ENCODE measurements at regions not wholly inside any gene's neighbourhood (a gene's known extent, or its start where the extent isn't known, plus 50 kb on each side); places are given as distances from the start of the nearest gene placed in this dataset.

DNA sequence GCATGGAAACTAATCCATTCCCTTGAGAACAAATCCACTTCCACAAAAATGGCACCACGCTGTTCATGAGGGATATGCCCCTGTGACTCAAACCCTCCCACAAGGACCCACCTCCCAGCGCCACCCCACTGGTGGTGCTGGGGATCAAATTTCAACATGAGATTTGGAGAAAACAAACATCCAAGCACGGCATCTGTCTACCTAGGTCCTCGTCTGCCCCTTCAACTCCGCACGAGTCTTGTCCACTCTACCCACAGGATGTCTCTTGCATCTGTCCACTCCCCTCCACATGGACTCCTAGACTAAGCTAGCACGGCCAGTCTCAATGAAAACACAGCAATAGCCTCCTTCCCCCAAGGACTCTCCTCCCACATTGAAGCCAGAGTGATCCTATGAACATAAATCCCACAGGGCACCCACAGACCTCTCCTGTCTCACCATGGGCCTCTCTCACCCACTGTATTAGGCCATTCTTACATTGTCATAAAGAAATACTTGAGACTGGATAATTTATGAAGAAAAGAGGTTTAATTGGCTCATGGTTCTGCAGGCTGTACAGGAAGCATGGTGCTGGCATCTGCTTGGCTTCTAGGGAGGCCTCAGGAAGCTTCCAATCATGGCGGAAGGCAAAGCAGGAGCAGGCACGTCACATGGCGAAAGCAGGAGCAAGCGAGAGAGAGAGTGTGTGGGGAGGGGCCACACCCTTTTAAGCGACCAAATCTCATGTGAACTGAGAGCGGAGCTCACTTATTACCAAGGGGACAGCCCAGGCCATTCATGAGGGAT lies 101.4 kb downstream of the TOMM20 start:
- no peak for DNase-seq (ENCODE audit: low read depth in 2 of 2)

DNA sequence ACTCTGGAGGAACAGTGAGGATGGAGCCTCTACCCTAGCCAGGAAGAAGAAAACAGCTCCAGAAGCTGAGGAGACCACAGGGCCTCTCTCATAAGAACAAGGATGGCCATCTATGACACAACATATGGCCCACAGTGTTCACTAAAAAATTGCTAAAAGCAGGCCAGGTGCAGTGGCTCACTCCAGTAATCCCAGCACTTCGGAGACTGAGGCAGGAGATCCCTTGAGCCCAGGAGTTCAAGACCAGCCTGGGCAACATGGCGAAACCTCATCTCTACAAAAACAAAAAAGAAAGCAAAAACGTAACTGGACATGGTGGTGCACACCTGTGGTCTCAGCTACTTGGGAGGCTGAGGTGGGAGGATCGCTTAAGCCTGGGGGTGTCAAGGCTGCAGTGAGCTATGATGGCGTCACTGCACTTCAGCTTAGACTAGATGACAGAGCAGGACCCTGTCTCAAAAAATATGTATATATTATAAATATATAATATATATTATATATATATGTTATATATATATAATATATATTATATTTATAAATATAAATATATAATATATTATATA lies 103.1 kb downstream of the TOMM20 start:
- no peak for DNase-seq (ENCODE audit: low read depth in 2 of 2)

DNA sequence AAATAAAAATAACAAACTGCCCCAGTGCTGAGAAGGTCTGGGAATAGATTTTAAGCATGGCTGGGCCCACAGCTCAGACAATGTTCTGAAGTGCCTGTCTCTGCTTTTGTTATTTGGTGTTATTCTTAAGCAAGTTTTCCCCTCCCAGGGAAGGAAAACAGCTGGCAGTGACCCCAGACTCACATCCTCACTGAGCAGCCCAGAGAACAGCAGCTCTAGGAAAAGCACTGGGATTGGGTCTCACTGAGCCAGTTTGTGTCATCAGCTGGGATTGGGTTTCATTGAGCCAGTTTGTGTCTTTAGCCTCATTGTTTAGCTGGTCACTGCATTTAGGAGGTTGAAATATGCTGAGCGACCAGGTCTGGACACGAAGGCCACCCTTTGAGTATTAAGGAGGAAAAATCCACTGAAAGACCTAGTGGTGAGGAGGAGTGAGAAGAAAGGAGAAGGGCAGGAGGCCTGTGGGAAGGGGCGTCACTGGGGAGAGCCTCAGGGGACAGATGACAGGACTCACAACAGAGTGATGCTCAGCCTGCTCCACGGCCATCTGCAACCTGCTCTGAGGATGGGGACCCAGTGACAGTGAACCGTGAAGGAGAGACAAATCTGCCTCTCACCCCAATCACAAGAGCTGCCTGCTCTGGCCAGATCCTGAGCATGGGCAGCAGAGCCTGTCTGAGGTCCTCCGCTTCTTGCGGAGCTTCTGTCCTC lies 103.8 kb downstream of the TOMM20 start:
- DNase-seq (ENCODE audit: low read depth in 2 of 2): no peak

DNA sequence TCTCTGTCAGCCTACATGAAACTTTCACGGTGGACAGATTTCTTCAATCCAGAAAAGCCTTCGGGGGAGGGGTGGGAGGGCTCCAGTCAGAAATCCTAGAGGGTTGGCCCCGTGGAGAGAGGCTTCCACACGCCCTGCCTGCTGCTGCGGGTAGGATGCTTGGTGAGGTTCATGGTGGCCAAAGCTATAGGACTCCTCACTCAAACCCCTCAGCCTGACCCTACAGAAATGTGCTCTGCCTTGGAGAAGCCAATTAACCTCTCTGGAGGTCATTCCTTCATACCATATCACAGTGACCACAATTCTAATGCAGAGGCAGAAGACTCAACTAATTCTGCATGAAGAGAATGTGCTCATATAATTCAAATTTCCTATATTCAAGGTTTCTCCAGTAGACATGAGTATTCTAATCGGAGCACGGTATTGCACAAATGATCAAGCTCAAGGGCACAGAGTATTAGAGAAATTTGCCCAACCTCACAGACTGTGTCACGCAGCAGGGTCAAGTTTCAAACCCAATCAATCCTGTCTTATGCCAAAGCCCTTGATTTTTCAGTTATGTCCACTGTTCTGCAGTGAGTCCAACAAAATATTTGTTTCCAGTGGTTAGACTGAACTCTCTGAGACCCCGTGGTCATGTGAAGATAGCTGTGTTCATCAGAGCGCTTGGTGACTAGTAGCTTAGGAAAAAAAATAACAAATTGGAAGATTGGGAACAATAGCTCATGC lies 104.8 kb downstream of the TOMM20 start:
- DNase-seq (ENCODE audit: low read depth in 2 of 2): no peak

DNA sequence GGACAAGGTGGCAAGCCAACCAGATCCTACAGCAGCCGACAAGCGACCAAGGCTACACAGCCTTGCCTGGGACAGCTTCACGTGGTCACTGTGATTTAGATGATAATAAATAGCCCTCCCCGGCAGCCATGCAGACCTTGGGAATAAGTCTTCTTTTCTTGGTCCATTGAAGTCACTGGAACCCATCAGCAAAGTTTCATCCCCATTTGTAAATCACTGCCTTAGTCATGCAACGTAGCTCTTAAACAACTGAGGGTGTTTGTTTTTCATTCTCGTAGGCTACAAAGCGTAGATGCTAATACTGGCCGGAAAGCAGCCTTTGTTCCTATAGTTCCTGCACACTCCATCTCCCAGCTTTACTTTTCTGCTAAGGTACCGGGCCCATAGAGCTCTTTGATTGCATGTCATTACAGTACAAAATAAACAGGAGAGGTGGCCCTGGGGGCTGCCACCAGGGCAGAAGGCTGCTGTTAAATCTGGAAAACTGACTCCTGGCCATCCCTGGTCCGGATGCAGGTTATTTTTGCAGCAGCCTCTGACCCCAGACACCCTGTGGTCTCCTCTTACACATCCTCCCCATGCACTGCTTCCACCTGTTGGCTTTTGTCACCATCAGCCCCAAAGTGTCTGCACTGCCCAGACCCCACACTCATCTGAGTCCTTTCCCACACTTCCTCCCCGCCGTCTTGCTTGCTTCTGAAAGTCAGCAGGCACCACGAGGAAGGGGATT lies 105.5 kb downstream of the TOMM20 start:
- no peak for DNase-seq (ENCODE audit: low read depth in 2 of 2)

DNA sequence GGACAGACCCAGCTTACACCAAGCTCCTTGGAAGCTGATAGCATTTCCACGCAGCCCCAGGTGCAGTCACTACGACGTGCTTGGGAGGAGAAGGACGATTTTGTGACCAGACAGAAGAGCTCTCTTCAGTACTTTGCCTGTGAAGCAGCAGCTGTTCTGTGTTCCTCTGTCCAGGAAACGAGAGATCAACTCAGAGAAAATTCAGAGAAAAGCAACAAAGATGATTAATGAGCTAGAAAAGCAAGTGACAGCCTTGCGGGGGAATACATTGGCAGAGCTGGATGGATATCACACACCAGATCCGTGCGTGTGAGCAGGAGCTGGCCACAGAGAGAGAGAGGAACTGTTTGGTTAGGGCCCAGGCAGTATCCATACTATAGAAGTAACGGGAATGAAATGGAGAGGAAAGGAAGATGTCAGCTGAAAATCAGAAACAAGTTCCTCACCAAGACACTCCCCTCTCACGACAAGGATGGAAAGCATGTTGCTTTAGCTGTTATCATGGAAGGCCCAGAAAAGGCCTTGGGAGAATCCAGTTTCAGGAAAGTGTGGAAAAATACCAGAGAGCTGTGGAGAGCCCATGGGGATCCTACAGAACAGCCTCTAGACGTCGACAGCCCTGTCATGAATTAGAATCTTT lies 106.2 kb downstream of the TOMM20 start:
- no peak for DNase-seq (ENCODE audit: low read depth in 2 of 2)

DNA sequence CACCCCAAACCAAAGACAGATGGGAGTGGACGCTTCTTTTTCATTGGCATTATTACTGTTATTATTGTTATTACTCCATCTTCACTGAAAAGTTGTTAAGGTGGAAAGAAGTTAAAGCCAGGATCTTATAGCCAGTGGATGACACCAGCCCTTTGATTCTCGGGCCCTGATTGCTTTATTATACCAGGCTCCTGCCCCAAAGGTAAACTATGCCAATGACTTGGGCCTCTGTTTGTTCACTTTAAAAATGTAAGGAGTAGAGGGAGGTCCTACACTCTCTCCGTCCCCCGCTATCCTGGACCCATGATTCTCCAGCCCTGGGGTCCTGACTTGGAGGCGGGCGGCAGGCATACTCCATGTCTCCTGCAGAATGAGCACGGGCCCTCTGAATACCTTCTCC lies 106.8 kb downstream of the TOMM20 start:
- DNase-seq (ENCODE audit: low read depth in 2 of 2): no peak

DNA sequence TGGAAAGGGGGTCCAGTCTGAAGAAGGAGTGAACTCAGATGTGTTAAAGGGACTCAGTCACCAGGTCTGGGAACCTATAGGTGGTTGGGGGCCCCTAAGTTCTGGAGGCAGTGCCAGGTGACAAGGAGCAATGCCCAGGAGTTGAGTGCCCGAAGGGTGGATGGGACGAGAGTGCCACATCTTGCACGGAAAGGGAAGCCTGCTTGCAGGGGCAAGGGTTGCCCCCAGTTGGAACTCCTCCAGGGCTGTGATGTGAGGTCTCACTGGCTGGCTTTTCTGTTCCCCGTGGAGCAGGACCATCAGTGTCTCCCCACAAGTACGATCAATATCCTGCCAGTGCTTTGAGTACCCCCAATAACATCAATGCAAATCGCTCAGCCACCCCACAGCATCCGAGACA lies 107.3 kb downstream of the TOMM20 start:
- DNase-seq (ENCODE audit: low read depth in 2 of 2): no peak

DNA sequence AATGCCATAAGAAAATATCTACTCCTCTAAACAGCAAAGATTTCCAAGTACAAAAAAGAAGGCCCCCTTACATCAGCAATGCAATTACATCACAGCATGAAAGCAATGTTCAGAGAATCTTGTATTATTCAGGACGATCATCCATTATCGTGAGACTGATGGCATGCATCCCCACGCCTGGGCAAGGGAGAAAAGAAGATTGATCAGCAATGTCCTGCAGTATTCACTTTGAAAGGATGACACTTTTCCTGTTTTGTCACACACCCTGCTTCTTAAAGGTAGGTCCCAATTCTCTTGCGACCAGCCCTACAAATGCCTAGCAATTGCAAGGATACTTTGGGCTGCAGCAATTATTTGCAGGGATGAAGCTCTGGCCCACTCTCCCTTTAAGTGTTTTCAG lies 108.7 kb downstream of the TOMM20 start:
- no peak for DNase-seq (ENCODE audit: low read depth in 2 of 2)

DNA sequence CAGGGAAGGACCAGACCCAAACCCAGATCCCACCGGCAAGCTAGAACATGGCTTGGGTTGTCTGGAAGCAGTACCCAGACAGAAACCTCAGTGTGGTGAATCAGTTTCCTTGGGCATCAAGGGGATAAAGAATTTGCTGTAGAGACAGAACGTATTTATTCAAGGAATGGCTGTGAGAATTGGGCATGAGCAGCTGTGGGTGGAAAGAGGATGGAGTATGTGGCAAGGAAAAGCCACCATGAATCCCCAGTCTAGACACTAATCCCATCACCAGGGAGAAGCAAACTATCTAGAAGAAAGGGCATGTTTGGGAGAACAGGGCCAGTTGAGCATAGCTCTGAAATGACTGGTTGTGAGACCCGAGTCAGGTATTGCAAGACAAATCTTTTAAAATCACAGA lies 109.2 kb downstream of the TOMM20 start:
- no peak for DNase-seq (ENCODE audit: low read depth in 2 of 2)

DNA sequence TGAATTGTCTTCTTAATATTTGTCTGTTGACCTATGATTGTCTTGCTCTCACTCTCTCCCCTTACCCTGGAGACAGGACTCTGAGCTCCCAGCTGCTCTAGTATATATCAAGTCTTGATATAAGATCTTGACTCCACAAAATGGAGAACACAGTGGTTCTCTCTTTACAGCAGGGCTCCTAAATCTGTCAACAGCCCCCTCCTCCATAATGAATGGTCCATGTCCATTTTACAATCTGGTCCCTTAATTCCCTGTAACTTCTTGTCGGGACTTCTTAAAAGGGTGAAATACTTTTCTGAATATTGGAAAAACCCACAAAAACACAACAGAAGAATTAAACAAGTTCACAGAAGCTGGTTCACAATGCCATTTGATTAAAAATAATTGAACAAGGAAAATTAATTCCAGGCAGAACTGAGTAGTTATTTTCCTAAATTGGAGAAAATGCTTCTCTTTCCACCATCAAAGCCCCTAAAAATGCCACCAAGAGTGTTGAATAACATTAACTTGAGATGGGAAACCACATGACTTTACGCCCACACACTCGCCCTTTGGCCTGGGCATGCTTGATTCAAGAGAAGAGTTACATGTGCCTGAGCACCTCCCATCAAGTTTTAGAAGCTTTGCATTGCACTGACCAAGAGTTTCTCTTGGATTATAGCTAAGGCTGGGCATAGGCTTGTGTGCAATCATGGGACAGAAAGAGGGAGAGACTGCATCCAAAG lies 109.8 kb downstream of the TOMM20 start:
- DNase-seq (ENCODE audit: low read depth in 2 of 2): peak; percentile 27 to 43

DNA sequence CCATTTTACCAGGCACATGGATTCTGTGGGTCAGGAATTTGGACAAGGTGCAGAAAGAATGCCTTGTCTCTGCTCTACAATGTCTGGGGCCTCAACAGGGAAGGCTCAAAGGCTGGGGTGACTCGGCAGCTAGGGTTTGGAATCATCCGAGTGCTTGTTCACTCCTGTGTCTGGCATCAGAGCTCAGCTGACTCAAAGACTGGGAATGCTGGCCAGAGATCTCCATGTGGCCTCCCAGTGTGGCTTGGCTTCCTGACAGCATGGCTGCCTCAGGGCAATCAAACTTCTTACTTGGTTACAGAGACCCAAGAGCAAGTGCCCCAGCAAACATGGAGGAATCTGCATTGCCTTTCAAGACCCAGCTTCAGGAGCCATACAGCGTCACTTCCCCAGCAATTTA lies 110.5 kb downstream of the TOMM20 start:
- DNase-seq (ENCODE audit: low read depth in 2 of 2): no peak

DNA sequence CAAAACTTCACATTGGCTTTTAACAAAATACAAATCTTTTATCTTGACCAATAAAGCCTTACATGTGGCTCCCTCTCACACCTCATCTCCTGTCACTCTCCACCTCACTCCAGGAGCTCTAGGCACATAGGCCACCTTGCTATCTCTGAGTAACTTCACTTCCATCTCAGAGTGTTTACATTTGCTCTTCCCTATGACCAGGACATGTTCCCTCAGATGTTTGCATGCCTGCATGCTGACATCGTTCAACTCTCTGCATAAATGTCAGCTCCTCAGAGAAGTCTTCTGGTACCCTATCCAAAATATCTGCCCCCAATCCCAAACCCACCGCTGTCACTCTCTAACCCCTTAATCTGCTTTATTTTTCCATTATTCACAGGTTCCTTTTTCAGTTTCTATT lies 110.9 kb downstream of the TOMM20 start:
- no peak for DNase-seq (ENCODE audit: low read depth in 2 of 2)

DNA sequence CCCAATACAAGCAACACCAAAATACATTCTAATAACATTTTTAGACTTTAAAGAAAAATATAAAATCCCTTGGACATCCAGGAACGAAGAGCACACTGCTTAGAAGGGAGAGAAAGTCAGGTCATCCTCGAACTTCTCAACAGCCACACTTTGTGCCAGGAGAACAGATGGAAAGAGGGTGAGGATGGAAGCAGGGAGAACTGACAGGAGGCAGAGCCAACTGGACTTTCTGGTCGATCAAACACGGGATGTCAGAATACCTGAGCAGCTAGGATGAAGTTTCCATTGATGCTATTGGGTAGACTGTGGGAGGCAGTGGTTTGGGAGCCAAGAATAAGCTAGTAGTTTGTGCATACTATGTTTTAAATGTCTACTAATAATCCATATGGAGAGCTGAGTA lies 111.4 kb downstream of the TOMM20 start:
- DNase-seq (ENCODE audit: low read depth in 2 of 2): no peak

DNA sequence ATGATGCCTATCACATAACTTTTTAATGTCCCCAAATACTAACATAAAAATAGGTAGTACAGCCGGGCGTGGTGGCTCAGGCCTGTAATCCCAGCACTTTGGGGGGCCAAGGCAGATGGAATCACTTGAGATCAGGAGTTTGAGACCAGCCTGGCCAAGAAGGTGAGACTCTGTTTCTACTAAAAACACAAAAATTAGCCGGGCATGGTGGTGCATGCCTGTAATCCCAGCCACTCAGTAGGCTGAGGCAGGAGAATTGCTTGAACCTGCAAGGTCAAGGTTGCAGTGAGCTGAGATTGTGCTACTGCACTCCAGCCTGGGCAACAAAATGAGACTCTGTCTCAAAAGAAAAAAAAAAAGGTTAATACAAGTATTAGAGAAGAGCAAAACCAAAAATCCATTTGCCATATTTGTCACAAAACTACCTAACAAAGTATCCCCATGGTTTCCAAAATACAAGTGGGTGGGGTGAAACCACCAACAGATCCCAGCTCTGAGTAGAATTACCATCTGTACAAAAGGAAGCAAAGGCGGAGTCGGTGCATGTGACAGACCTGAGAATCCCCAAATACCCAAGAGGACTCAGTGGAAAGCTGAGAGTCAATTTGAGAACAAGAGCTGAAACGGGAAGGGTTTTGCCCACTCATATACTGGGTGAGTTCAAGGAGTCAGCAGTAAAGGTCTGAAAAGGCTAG lies 113.2 kb downstream of the TOMM20 start:
- DNase-seq (ENCODE audit: low read depth in 2 of 2): peak in 1 of 2 donors; percentile 61

DNA sequence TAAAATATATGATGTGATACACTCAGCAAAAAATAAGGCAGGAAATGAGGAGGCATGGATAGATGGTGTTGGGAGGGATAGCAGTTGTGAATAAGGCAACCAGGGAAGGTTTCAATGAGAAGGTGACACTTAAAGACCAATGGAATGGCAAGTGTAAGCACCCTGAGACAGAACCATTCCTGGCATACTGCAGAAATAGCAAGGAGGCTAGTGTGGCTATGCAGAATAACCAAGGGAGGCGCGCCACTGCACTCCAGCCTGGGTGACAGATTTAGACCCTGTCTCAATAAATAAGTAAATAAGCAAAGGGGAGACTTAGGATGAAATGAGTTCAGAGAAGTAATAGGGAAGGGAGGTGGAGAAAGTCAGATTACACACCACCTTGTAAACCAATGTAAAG lies 113.9 kb downstream of the TOMM20 start:
- no peak for DNase-seq (ENCODE audit: low read depth in 2 of 2)

DNA sequence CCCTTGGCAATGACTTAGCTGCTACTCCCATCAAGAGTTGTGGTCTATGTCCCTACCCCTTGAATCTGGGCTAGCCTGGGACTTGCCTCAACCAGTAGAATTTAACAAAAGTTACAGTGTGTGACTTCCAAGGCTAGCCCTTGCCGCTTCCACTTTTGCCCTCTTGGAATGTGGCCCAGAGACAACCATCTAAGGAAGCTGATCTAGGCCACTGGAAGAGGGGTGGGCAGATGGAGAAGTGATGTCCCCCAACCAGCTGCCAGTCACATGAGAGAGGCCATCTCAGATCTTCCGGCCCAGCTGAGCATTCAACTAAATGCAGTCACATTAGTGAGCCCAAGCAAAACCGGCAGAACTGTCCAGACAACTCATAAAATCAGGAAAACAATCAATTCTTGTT lies 115.1 kb downstream of the TOMM20 start:
- DNase-seq (ENCODE audit: low read depth in 2 of 2): no peak

DNA sequence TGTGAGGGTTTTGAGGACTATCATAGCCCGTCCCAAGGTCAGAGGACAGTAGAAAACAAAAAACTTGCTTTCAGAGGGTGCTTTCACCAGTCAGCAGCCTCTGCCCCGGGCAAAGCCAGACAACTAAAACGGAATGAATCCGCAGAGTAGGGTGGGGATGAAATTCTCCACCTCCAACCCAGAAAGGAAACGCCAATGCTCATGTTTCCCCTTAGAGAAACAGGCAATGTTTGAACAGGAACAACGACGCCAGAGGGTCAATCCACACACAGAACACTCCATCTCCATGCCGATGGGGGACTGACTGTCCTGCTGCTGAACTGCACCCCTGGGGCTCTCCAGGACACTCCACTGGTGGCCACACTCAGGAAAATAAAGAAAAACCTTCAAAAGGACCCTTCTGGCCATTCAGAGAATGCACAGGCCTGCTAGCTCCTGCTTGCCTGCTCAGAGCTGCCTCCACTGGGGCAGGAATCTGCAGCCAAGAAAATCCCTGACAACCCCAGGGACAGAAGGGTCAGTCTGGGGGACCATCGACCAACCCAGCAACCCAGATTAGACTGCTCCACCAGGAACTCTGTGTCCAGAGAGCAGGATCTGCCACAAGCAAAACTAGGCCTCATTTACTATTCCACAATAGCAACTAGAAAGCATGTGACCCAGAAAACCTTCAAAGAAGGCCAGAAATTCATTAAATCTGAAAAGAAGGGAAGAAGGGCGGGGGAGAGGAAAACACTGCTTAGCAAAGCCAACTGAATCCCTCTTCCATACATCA lies 116.0 kb downstream of the TOMM20 start:
- no peak for DNase-seq (ENCODE audit: low read depth in 2 of 2)
